SH-SY5Y (cell line): ENCODE measurements at regions not wholly inside any gene's neighbourhood (a gene's known extent, or its start where the extent isn't known, plus 50 kb on each side); places are given as distances from the start of the nearest gene placed in this dataset.
A peak's percentile ranks its signal among the peaks of the same experiment; 100 is the strongest.

Source experiments
- GATA2 ChIP-seq: IDR thresholded peaks from 2 replicates; pipeline ENCODE4 v1.6.1; 2011; ENCODE audit warnings: mild to moderate bottlenecking, low read depth, low read length
- GATA3 ChIP-seq: IDR thresholded peaks from 2 replicates; pipeline ENCODE4 v1.6.1; 2011; ENCODE audit warnings: low read depth, mild to moderate bottlenecking, low read length, moderate library complexity

DNA sequence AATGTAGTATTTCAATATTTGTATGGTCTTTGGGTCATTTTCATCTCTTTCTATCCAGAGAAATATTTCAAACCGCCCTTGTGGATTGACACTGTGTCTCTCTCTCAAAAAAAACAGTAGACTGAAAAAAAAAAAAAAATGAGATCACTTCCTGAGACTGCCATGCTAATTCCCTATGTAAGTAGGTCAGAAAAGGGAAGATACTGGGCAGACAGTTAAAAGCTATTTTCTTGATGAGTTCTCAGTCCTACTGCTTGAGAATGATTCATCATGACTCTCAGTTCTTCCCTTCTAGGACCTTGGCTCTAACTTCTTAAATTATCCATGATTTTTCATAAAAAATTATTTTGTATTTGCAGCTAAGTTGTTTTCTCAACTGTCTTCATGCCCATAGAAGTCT, 672.3 kb upstream of the REG3G start:
- TF ChIP-seq GATA3, result no peak
- TF ChIP-seq GATA2, result no peak

DNA sequence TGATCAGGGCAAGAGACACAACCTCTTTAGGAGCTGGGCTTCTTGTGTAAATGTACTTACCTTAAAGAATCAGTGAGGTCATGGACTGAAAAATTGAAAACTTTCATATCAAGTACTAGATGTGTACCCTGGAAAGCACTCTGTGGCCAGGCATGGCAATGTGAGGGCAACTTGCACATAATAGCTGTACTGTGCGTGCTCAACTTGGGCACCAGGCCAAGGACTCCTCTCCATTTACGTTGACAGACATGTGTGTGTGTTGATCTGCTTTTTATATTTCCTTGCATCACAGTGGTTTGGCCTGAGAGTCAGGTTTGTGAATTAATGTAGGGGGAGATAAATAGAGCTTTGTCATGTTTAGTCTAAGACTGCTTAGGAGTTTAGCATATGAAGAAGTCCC, 669.5 kb upstream of the REG3G start:
- TF ChIP-seq GATA2, result no peak

DNA sequence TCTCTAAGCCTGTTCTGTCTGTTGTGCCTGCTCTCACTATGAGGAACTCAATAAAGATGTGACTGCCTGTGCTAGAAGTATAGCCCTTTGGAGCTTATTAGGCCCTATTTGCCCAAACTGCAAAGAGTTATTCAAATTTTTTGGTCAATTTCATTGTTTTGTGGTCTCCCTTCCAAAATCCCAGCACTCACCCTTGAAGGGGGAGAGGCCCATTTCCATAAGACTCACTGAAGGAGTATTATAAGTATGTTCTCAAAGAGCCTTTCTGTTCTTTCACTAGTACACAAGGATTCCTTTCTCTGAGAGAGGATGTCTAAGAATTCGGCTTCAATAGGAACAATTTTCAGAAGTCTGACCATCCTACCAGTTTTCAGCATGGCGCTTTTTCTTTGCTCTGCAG, 641.9 kb upstream of the REG3G start:
- no peak for TF ChIP-seq GATA2
- TF ChIP-seq GATA3, result no peak

DNA sequence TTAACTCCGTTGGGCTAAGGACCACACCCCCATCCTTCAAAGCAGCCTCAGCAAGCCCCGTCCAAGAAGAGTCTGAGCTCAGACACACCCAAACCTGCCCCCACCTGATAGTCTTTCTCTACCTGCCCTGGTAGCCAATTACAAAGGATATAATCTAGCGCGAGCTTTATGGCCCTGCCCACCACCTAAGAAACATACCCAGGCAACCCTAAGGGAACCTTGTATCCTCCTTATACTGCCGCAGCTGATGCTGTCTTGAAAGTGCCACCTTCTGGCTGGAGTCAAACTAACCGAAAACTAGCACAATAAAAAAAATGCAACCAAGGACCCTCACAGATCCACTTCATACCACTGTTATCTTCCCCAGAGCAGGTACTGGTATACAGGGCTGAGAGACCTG, 628.3 kb upstream of the REG3G start:
- TF ChIP-seq GATA2 (no peak), GATA3 (no peak)

DNA sequence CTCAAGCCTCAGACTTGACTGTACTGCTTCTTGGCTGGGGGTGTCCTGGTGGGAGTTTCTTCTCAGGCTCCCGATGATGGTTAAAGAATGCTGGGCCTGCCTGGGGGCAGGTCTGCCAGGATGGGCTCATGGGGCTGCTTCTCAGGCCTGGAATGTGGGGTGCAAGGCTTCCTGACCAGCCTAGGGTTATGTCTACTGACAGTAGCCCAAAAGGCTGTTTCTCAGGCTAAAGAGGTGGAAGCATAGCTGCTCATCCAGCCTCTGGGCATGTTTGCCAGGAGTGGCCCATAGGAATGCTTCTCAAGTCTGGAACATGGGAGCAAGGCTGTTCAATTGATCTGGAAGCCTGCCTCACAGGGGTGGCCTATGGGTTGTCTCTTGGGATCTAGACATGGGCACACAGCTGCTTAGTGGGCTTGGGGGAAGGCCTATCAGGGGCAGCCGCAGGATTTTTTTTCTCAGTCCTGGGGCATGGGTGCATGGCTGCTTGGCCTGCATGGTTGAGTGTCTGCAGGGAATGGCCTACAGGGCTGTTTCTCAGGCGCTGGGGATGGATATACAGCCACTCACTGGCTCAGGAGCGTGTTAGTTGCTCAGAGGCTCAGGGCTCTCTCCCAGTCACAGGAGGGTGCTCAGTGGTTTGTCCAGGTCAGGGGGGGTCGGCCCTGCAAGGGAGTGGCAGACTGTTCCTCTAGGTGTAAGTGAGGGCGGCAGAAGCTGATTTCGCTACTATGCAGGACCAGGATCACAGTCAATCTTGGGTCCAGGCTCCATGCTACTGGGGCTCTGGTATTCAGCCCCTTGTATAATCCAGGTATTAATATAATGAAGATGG, 617.3 kb upstream of the REG3G start:
- TF ChIP-seq GATA3 (no peak), GATA2 (no peak)

DNA sequence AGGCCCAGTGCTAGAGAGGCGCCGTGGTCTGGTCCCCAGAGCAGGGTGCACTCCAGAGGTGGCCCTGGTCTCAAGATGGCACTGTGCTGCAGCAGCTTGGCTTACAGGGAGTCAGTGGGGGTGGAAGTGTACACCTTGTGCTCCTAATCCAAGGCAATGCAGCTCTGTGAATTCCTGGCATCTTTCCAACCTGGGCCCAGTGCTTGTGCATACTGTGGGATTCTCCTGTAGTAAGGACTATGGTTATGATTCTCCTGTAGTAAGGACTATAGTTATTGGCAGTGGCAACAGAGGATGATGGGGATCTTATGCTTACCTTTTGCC, 616.7 kb upstream of the REG3G start:
- no peak for TF ChIP-seq GATA3
- TF ChIP-seq GATA2, result no peak

DNA sequence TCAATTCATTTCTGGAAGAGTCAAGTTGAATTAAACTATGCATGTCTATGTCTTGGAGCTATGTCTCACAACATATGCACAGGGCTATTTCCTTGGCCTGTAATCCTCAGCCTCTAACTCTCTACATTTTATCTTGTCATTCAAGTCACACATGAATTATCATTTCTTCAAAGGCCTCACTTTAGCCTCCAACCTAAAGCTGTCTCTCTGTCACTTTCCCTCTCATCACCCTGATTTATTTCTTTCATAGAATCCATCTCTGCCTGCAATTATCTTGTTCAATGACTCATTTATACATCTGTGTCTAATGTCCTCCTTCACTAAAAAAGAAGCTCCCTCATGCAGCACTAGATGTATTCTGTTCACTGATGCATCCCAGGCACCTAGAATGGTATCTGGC, 614.2 kb upstream of the REG3G start:
- TF ChIP-seq GATA2 (no peak), GATA3 (no peak)

DNA sequence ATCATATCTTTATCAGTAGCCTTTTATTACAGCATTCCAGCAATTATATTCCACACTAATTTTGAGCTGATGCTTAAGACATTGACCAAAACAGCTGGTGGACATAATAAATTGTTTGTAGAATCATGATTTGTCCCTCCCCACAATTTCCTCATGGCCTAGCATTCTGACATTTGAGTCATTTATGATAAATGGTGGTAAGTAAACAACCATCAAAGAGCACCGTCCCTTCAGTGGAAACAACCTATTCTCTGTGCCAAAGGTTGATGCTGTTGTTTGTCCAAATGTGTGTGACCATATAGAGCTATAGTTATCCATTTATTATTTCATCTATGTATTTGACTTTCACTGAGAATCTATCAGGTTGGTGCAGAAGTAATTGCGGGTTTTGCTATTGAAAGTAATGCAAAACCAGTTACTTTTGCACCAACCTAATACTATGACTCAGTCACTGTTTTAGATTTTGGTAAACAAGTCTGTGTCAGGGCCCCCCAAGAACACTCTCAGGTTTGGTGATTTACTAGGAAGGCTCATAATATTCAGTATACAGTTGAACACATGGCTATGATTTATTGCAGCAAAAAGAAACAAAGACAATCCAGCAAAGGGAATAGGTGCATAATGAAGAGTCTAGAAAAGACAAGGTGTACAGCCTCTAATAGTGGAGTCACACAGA, 608.7 kb upstream of the REG3G start:
- TF ChIP-seq GATA2 (no peak), GATA3 (no peak; the same call in 1 of the 2 replicates)

DNA sequence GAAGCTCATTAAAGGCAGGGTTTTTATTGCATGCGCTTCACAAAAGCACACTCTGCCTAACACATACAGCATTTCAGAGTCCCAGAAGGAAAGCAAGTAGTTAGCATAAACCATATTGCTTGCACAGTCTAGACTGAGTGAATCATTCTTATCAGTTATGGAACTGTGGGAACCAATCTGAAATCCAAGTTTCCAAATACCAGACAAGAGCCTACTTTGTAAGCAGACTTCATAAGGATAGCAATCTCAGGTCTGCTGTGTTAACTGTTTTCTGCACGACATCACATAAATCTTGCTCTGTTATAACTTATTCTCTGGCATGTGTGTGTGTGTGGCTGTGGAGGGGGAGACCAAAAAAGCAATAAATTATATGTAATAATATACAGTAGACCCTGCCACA, 608.1 kb upstream of the REG3G start:
- peak; percentile 89 for TF ChIP-seq GATA3
- TF ChIP-seq GATA2, result peak; percentile 94

DNA sequence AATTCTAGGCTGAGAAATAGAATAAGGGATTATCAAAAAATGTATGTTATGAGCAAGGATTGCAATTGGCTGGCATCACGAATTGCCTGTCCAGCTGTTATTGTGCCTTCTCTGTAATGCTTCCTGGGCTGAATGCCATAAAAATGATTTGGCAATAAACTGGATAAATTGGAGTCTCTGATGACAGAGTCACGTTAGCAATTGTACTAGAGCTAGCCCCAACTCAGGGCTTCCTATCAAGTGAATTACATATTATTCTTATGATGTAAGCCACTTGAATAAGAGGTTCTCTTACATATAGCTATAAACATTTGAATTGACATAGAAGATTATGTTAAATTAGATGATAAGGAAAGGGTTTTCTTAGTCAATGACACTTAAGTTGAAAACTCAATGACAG, 607.5 kb upstream of the REG3G start:
- TF ChIP-seq GATA3 (no peak), GATA2 (no peak)

DNA sequence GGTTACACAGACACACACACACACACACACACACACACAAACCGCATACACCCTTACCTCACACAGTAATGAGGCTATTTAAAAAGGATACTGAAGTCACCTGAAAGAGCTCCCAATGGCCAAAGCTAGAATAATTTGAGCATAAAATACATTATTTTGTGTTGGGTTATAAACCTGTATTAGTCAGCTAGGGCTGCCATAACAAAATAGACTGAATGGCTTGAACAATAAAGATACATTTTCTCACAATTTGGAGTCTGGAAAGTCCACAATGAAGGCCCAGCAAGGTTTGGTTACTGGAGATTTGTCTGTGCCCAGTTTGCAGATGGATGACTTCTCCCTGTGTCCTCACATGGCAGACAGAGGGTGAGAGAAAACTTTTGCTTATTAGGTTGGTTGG, 605.4 kb upstream of the REG3G start:
- TF ChIP-seq GATA2 (no peak), GATA3 (no peak)

DNA sequence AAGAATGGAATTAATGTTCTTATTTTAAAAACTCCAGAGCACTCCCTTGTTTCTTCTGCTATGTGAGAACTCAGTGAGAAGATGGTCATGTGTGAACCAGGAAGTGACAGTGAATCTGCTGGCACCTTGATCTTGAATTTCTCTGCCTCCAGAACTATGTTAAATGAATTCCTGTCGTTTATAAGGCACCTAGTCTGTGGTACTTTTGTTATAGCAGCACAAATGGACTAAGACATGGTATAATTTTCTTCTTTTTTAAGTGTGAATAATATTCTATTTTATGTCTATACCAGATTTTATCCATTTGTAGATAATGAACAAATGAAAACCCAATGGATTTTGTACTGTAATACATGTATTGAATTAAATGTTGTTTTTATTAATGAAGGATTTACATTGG, 601.9 kb upstream of the REG3G start:
- TF ChIP-seq GATA2 (no peak), GATA3 (no peak)

DNA sequence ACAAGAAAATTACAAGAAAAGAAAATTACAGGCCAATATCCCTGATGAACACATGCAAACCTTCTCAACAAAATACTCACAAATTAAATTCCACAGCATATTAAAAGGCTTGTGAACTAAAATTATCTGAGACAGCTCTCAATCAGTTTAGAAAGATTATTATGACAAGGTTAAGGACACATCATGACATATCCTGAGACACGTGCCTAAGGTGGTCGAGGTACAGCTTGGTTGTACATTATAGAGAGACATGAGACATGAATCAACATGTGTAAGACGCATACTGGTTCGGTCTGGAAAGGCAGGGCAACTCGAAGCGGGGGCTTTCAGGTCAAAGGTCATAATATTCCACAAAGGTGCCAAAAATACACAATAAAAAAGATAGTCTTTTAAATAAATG, 598.3 kb upstream of the REG3G start:
- TF ChIP-seq GATA3 (no peak), GATA2 (no peak)

DNA sequence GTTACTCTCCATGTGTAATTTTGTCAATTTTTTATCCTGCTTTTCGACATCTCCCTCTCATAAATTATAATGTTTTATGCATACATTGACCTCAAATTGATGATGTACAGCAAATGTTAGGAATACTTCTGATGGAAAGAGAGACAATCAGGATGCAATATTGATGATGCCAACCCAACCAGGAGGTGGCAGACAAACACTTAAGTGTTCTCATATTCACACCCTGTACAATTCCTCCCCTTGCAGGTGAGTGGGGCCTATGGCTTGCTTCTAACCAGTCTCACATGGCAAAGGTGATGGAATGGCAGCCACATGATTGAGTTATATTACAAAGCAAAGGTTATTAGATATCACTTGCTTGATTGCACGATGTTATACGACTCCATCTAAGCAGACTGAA, 594.3 kb upstream of the REG3G start:
- no peak for TF ChIP-seq GATA2
- TF ChIP-seq GATA3, result no peak

DNA sequence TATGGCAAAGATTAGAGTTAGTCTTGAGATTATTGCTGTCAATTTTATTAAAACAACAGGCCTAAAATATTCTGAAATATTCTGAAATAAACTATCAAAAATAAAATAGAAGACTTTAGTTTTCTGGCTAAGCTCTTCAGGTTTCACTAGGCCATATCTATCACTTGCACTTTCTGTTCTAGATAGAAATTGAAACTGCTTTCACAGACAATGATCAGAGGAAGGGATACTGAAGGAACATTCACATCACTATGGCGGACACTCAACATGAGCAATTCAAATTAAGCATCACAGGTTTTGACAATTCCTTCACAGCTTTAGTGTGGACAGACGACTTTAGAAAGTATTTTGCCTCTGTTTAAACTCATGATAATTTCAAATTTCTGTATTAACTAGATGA, 586.4 kb upstream of the REG3G start:
- TF ChIP-seq GATA3 (no peak), GATA2 (no peak)

DNA sequence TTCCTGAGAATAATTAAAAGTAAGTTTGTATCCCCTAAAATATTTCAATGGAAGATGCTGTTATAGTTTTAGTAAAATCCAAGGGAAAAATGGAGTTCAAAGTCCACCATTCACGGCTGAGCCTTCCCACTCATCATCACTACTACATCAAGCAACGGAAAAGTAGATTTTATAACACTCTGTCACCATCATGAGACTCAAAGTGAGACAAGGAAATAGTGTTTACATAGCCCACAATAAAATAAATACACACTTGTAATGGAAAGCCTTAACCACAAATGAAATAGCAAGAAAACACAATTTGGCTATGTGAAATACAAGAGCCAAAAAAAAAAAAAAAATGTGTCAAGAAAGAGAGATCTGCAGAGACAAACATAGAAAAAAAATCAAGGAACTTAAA, 569.9 kb upstream of the REG3G start:
- TF ChIP-seq GATA3 (no peak), GATA2 (no peak)
